H9 (cell line): ENCODE measurements at regions not wholly inside any gene's neighbourhood (a gene's known extent, or its start where the extent isn't known, plus 50 kb on each side); places are given as distances from the start of the nearest gene placed in this dataset.

Experiments used
- DNase-seq: peaks from one replicate; pipeline ENCODE4 v3.0.0-alpha.2; 2017
- H2AFZ ChIP-seq: one replicate; pipeline ENCODE4 v1.6.1; 2013; ENCODE audit warnings: mild to moderate bottlenecking, low read length, control low read depth, moderate library complexity
- H2AK5ac ChIP-seq: 2 replicates; pipeline ENCODE4 v1.6.1; 2013; ENCODE audit warnings: low read length, control low read depth, mixed read lengths; ENCODE audit not compliant: insufficient read length
- H2BK120ac ChIP-seq: one replicate; pipeline ENCODE4 v1.6.1; 2013; ENCODE audit warnings: low read depth, mild to moderate bottlenecking, low read length, control low read depth, inconsistent platforms; ENCODE audit not compliant: poor library complexity, severe bottlenecking
- H2BK12ac ChIP-seq: 2 replicates; pipeline ENCODE4 v1.6.1; 2013; ENCODE audit warnings: low read length, control low read depth, mixed read lengths, low read depth; ENCODE audit not compliant: insufficient read length
- H2BK15ac ChIP-seq: 2 replicates; pipeline ENCODE4 v1.6.1; 2013; ENCODE audit warnings: low read depth, low read length, control low read depth
- H2BK20ac ChIP-seq: one replicate; pipeline ENCODE4 v1.6.1; 2013; ENCODE audit warnings: low read depth, mild to moderate bottlenecking, low read length, control low read depth, inconsistent platforms; ENCODE audit not compliant: poor library complexity, severe bottlenecking
- H2BK5ac ChIP-seq: 2 replicates; pipeline ENCODE4 v1.6.1; 2013; ENCODE audit warnings: low read length, control low read depth, mixed read lengths; ENCODE audit not compliant: insufficient read length
- H3K14ac ChIP-seq: 2 replicates; pipeline ENCODE4 v1.6.1; 2013; ENCODE audit warnings: low read length, control low read depth; ENCODE audit not compliant: insufficient read depth
- H3K18ac ChIP-seq: 2 replicates; pipeline ENCODE4 v1.6.1; 2013; ENCODE audit warnings: low read depth, mild to moderate bottlenecking, mixed read lengths, low read length, control low read depth; ENCODE audit not compliant: insufficient read length
- H3K23ac ChIP-seq: 2 replicates; pipeline ENCODE4 v1.6.1; 2013; ENCODE audit warnings: low read length, control low read depth, mixed read lengths, low read depth; ENCODE audit not compliant: insufficient read length
- H3K23me2 ChIP-seq: 2 replicates; pipeline ENCODE4 v1.6.1; 2013; ENCODE audit warnings: low read depth, mild to moderate bottlenecking, mixed read lengths, low read length, control low read depth; ENCODE audit not compliant: insufficient read length, poor library complexity, severe bottlenecking
- H3K27ac ChIP-seq: 2 replicates; pipeline ENCODE4 v1.5.1; 2013; ENCODE audit warnings: low read length, control low read depth, mixed read lengths, low read depth; ENCODE audit not compliant: insufficient read length
- H3K27me3 ChIP-seq: 2 replicates; pipeline ENCODE4 v1.6.1; 2013; ENCODE audit warnings: low read length, control low read depth, inconsistent platforms; ENCODE audit not compliant: insufficient read depth
- H3K4ac ChIP-seq: 2 replicates; pipeline ENCODE4 v1.6.1; 2013; ENCODE audit warnings: low read depth, mild to moderate bottlenecking, control low read depth, inconsistent platforms, low read length, moderate library complexity
- H3K4me1 ChIP-seq: 2 replicates; pipeline ENCODE4 v1.6.1; 2013; ENCODE audit warnings: low read length, control low read depth, inconsistent platforms; ENCODE audit not compliant: insufficient read depth
- H3K4me2 ChIP-seq: 2 replicates; pipeline ENCODE4 v1.6.1; 2013; ENCODE audit warnings: low read length, control low read depth, mixed read lengths; ENCODE audit not compliant: insufficient read length, insufficient read depth
- H3K56ac ChIP-seq: 2 replicates; pipeline ENCODE4 v1.6.1; 2013; ENCODE audit warnings: low read depth, mild to moderate bottlenecking, mixed read lengths, low read length, control low read depth; ENCODE audit not compliant: insufficient read length
- H3K79me1 ChIP-seq: 2 replicates; pipeline ENCODE4 v1.6.1; 2013; ENCODE audit warnings: low read depth, mild to moderate bottlenecking, moderate library complexity, low read length, control low read depth, inconsistent platforms; ENCODE audit not compliant: insufficient read depth, poor library complexity, severe bottlenecking
- H3K79me2 ChIP-seq: 2 replicates; pipeline ENCODE4 v1.6.1; 2013; ENCODE audit warnings: low read length, control low read depth, inconsistent platforms; ENCODE audit not compliant: insufficient read depth
- H3K9ac ChIP-seq: 2 replicates; pipeline ENCODE4 v1.6.1; 2013; ENCODE audit warnings: low read length, control low read depth, mixed read lengths; ENCODE audit not compliant: insufficient read length; ENCODE audit errors: extremely low read depth
- H3K9me3 ChIP-seq: one replicate; pipeline ENCODE4 v1.6.1; 2013; ENCODE audit warnings: low read depth, low read length, inconsistent platforms; ENCODE audit not compliant: control insufficient read depth
- H3T11ph ChIP-seq: one replicate; pipeline ENCODE4 v1.6.1; 2013; ENCODE audit warnings: mild to moderate bottlenecking, low read length, control low read depth, inconsistent platforms
- H4K20me1 ChIP-seq: one replicate; pipeline ENCODE4 v1.6.1; 2013; ENCODE audit not compliant: control insufficient read depth, insufficient read length, insufficient read depth
- H4K5ac ChIP-seq: 2 replicates; pipeline ENCODE4 v1.6.1; 2013; ENCODE audit warnings: low read depth, mild to moderate bottlenecking, mixed read lengths, low read length, control low read depth; ENCODE audit not compliant: insufficient read length
- H4K8ac ChIP-seq: replicated peaks from 2 replicates; pipeline ENCODE4 v1.6.1; 2013; ENCODE audit warnings: low read length, control low read depth, mixed read lengths, low read depth; ENCODE audit not compliant: insufficient read length
- H4K91ac ChIP-seq: 2 replicates; pipeline ENCODE4 v1.6.1; 2013; ENCODE audit warnings: low read depth, mild to moderate bottlenecking, moderate library complexity, mixed read lengths, low read length, control low read depth; ENCODE audit not compliant: insufficient read length
- H3K27ac Mint-ChIP-seq, 3 experiments: 2 replicates in 2 of 3; 3 replicates in 1 of 3; pipeline ENCODE4 v1.8.0; 2020 to 2021; ENCODE audit warnings: mixed read lengths in 3 of 3, mild to moderate bottlenecking in 1 of 3, moderate library complexity in 1 of 3
- H3K27me3 Mint-ChIP-seq: 2 replicates; pipeline ENCODE4 v1.8.0; 2021; ENCODE audit warnings: low read depth, mild to moderate bottlenecking, moderate library complexity, mixed read lengths
- H3K36me3 Mint-ChIP-seq, 3 experiments: 2 replicates in 2 of 3; 3 replicates in 1 of 3; pipeline ENCODE4 v1.8.0; 2020 to 2021; ENCODE audit warnings: low read depth in 3 of 3, mixed read lengths in 3 of 3; ENCODE audit not compliant: insufficient read depth in 1 of 3
- H3K4me1 Mint-ChIP-seq, 2 experiments: 2 replicates each; pipeline ENCODE4 v1.8.0; 2020; ENCODE audit warnings: mixed read lengths in 2 of 2
- H3K4me3 Mint-ChIP-seq, 2 experiments: 2 replicates in 1 of 2; 3 replicates in 1 of 2; pipeline ENCODE4 v1.8.0; 2020 to 2021; ENCODE audit warnings: mild to moderate bottlenecking in 2 of 2, mixed read lengths in 2 of 2, moderate library complexity in 1 of 2
- H3K9me3 Mint-ChIP-seq, 2 experiments: 2 replicates in 1 of 2; 3 replicates in 1 of 2; pipeline ENCODE4 v1.8.0; 2020; ENCODE audit warnings: mild to moderate bottlenecking in 2 of 2, mixed read lengths in 2 of 2, moderate library complexity in 1 of 2
- WGBS: extraction: QIAGEN DNeasy Blood & Tissue Kit; methylation state at CpG from one replicate; pipeline ENCODE4 v1.1.7; 2013; ENCODE audit warnings: missing lambda C conversion rate, low lambda C conversion rate, mixed read lengths; ENCODE audit not compliant: insufficient read length; ENCODE audit errors: extremely low coverage; 5-methylcytosine and 5-hydroxymethylcytosine counted together
- TF ChIP-seq, protein P1 (sequence below): fragments of 200-600 bp; sonication (generic); conservative IDR thresholded peaks from 3 replicates; pipeline ENCODE4 v1.8.0; 2021; ENCODE audit warnings: antibody characterized with exemption, mild to moderate bottlenecking

DNA sequence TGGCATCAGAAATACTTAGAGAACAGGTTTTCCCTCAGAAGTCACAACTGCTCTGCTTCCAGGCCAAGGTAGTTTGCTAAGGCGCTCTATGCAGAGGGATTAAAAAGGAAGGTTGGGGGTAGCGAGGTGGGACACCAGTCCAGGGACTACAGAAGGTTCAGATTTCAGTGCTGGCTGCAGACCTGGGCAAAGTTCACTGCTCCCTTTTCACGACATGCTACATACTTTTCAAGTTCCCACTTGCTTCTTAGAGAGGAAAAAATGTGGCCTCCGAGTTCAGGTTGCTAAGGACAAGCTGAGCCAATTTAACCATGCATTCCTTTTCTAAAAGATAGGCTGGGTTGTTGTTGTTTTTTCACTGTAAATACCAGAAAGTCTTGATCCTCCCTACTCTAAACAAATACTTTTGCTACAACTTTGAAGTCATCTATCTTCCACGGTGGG is 158.6 kb upstream of the NR2F2 start:
- Mint-ChIP-seq H3K4me1 (peaks cover 9% of the 10 kb centered on the region in 2 experiments), H3K4me3 (no peak overlapping the region), H3K36me3 (peaks cover 6 to 17% (median 9%) of the 10 kb centered on the region in 3 experiments), H3K27ac (no peak overlapping the region), H3K27me3 (peaks cover 14% of the 10 kb centered on the region), H3K9me3 (peaks cover 12 to 15% of the 10 kb centered on the region in 2 experiments)
- TF ChIP-seq, protein P1, sequence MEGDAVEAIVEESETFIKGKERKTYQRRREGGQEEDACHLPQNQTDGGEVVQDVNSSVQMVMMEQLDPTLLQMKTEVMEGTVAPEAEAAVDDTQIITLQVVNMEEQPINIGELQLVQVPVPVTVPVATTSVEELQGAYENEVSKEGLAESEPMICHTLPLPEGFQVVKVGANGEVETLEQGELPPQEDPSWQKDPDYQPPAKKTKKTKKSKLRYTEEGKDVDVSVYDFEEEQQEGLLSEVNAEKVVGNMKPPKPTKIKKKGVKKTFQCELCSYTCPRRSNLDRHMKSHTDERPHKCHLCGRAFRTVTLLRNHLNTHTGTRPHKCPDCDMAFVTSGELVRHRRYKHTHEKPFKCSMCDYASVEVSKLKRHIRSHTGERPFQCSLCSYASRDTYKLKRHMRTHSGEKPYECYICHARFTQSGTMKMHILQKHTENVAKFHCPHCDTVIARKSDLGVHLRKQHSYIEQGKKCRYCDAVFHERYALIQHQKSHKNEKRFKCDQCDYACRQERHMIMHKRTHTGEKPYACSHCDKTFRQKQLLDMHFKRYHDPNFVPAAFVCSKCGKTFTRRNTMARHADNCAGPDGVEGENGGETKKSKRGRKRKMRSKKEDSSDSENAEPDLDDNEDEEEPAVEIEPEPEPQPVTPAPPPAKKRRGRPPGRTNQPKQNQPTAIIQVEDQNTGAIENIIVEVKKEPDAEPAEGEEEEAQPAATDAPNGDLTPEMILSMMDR: no peak
- H3T11ph ChIP-seq: no peak overlapping the region
- H2BK20ac ChIP-seq: no peak overlapping the region
- H4K8ac ChIP-seq: no peak overlapping the region
- no peak overlapping the region for H2BK120ac ChIP-seq
- H3K9me3 ChIP-seq: no peaks in the 10 kb centered on the region
- H3K23ac ChIP-seq: no peak overlapping the region
- DNase-seq: no peak
- no peak overlapping the region for H4K5ac ChIP-seq
- H2BK15ac ChIP-seq: no peak overlapping the region
- H3K9ac ChIP-seq: no peak overlapping the region
- no CpG with 5 or more reads among the region's 5 CpGs for WGBS
- H3K14ac ChIP-seq: no peak overlapping the region; the same call in 1 of the 2 replicates
- H3K27me3 ChIP-seq: no peaks in the 10 kb centered on the region
- H2AK5ac ChIP-seq: no peak overlapping the region
- H3K79me2 ChIP-seq: no peaks in the 10 kb centered on the region
- H3K23me2 ChIP-seq: no peaks in the 10 kb centered on the region
- no peak overlapping the region for H3K56ac ChIP-seq
- H3K27ac ChIP-seq: no peak overlapping the region
- no peak overlapping the region for H2BK12ac ChIP-seq
- H3K18ac ChIP-seq: no peak overlapping the region
- H4K91ac ChIP-seq: no peak overlapping the region
- no peak overlapping the region for H3K4ac ChIP-seq
- H2BK5ac ChIP-seq: no peak overlapping the region
- H2AFZ ChIP-seq: peak overlapping the region; percentile 2
- H4K20me1 ChIP-seq: no peaks in the 10 kb centered on the region
- H3K4me1 ChIP-seq: peaks cover 8% of the 10 kb centered on the region; the same call in 1 of the 2 replicates
- H3K79me1 ChIP-seq: no peaks in the 10 kb centered on the region
- H3K4me2 ChIP-seq: peak overlapping the region; percentile 31
